ENCODE measurements at regions not wholly inside any gene's neighbourhood (a gene's known extent, or its start where the extent isn't known, plus 50 kb on each side); places are given as distances from the start of the nearest gene placed in this dataset.

DNA sequence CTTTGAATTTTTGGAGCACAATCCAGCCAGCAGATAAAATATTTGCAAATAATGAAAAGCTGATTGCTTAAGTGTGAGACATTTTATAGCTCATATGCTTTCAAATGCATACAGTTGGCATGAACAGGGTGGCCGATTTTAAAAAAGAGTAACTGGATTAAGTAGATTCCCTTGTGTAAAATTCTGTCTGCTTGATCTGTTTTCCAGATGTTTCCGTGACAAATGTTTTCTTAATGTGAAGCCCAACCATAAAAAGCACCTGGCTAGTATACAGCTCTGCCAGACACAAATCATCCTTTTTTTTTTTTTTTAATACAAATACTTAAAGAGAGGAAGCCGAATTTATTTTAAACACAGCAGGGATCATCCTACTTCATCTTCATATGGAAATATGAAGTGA lies 440.7 kb downstream of the CCER1 start:
- H3K4me3 ChIP-seq: no peak overlapping the region

DNA sequence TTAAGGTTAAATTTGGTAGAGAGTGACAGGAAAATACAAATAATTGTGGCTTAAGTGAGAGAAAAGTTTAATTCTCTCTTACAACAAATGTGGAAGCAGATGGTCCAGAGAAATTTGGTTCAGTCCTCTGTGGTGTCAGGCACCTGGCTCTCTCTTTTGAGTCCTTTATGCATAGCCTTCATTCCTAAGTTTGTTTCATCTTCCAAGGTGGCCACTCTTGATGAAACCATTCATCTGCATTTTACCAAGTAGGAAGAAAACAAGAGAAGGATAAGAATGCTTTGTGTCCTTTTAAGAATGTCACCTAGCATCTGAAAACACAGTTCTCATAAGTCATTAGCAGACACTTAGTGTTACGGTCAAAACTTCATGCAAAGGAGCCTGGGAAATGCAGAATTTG lies 442.5 kb downstream of the CCER1 start:
- 91 to 94% methylated on average over 1 of the region's 1 CpG for WGBS, 2 donors
- ATAC-seq (ENCODE audit: insufficient read depth, low FRiP score) (no peak), DNase-seq (no peak)
- Histone ChIP-seq H3K9ac (ENCODE audit: insufficient read depth in 1 of 2, low read length in 2 of 2) (no peak overlapping the region), H3K27ac (ENCODE audit: low read depth in 1 of 2, low read length in 1 of 2) (no peak overlapping the region), H3K27me3 (ENCODE audit: control insufficient read depth in 3 of 3, insufficient read depth in 3 of 3, low read length in 2 of 3) (no peaks in the 10 kb centered on the region), H3K4me3 (no peak overlapping the region), H3K36me3 (ENCODE audit: control insufficient read depth in 4 of 4, insufficient read depth in 4 of 4, low read length in 4 of 4) (no peaks in the 10 kb centered on the region), H3K9me3 (ENCODE audit: control insufficient read depth in 4 of 4, insufficient read depth in 3 of 4, low read length in 3 of 4) (no peaks in the 10 kb centered on the region), H3K4me1 (ENCODE audit: control insufficient read depth in 5 of 5, insufficient read depth in 5 of 5, low read length in 5 of 5) (peaks cover 0 to 20% (median 0%) of the 10 kb centered on the region in 5 donors)
- TF ChIP-seq, protein P1, sequence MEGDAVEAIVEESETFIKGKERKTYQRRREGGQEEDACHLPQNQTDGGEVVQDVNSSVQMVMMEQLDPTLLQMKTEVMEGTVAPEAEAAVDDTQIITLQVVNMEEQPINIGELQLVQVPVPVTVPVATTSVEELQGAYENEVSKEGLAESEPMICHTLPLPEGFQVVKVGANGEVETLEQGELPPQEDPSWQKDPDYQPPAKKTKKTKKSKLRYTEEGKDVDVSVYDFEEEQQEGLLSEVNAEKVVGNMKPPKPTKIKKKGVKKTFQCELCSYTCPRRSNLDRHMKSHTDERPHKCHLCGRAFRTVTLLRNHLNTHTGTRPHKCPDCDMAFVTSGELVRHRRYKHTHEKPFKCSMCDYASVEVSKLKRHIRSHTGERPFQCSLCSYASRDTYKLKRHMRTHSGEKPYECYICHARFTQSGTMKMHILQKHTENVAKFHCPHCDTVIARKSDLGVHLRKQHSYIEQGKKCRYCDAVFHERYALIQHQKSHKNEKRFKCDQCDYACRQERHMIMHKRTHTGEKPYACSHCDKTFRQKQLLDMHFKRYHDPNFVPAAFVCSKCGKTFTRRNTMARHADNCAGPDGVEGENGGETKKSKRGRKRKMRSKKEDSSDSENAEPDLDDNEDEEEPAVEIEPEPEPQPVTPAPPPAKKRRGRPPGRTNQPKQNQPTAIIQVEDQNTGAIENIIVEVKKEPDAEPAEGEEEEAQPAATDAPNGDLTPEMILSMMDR (IDR thresholded peaks at IDR 0.05; ENCODE audit: control extremely low read depth, extremely low read depth): no peak

More for the DNA sequence above, 440.7 kb downstream of the CCER1 start:
- Histone ChIP-seq H3K9ac (ENCODE audit: insufficient read depth in 1 of 2, low read length in 2 of 2) (no peak overlapping the region), H3K36me3 (ENCODE audit: control insufficient read depth in 4 of 4, insufficient read depth in 4 of 4, low read length in 4 of 4) (no peaks in the 10 kb centered on the region), H3K9me3 (ENCODE audit: control insufficient read depth in 4 of 4, insufficient read depth in 3 of 4, low read length in 3 of 4) (no peaks in the 10 kb centered on the region), H3K4me1 (ENCODE audit: control insufficient read depth in 5 of 5, insufficient read depth in 5 of 5, low read length in 5 of 5) (peaks cover 0 to 20% (median 0%) of the 10 kb centered on the region in 5 donors), H3K27ac (ENCODE audit: low read depth in 1 of 2, low read length in 1 of 2) (no peak overlapping the region), H3K27me3 (ENCODE audit: control insufficient read depth in 3 of 3, insufficient read depth in 3 of 3, low read length in 2 of 3) (no peaks in the 10 kb centered on the region)
- peak; percentile 11 to 83 (median 80) for DNase-seq
- TF ChIP-seq, protein P1 (IDR thresholded peaks at IDR 0.05; ENCODE audit: control extremely low read depth, extremely low read depth): no peak
- no peak for ATAC-seq (ENCODE audit: insufficient read depth, low FRiP score)
- WGBS, 2 donors: 52 to 70% methylated on average over 3 of the region's 3 CpGs

DNA sequence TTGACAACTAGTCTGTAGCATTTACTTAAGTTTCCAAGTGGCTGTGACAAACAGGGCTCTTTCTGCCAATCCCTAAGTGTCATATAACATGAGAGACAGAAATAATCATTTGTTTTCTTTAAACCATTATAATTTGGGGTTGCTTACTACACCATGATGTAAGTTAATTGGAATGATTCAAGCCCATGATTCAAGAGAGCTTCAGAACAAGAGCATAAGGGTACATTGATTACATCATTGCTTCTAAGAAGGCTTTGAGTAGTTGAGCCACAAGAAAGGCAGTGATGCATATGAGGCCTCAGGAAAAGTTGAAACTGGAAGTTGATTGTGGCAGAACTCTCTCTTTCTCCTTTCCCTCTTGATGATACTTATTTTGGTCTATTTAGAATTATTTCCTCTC lies 444.0 kb downstream of the CCER1 start:
- DNase-seq (no peak), ATAC-seq (ENCODE audit: insufficient read depth, low FRiP score) (no peak)
- Histone ChIP-seq H3K9ac (ENCODE audit: insufficient read depth in 1 of 2, low read length in 2 of 2) (no peak overlapping the region), H3K4me3 (no peak overlapping the region), H3K36me3 (ENCODE audit: control insufficient read depth in 4 of 4, insufficient read depth in 4 of 4, low read length in 4 of 4) (no peaks in the 10 kb centered on the region), H3K4me1 (ENCODE audit: control insufficient read depth in 5 of 5, insufficient read depth in 5 of 5, low read length in 5 of 5) (peaks cover 0 to 20% (median 0%) of the 10 kb centered on the region in 5 donors), H3K27me3 (ENCODE audit: control insufficient read depth in 3 of 3, insufficient read depth in 3 of 3, low read length in 2 of 3) (no peaks in the 10 kb centered on the region), H3K27ac (ENCODE audit: low read depth in 1 of 2, low read length in 1 of 2) (no peak overlapping the region), H3K9me3 (ENCODE audit: control insufficient read depth in 4 of 4, insufficient read depth in 3 of 4, low read length in 3 of 4) (no peaks in the 10 kb centered on the region)
- TF ChIP-seq, protein P1 (IDR thresholded peaks at IDR 0.05; ENCODE audit: control extremely low read depth, extremely low read depth): no peak

DNA sequence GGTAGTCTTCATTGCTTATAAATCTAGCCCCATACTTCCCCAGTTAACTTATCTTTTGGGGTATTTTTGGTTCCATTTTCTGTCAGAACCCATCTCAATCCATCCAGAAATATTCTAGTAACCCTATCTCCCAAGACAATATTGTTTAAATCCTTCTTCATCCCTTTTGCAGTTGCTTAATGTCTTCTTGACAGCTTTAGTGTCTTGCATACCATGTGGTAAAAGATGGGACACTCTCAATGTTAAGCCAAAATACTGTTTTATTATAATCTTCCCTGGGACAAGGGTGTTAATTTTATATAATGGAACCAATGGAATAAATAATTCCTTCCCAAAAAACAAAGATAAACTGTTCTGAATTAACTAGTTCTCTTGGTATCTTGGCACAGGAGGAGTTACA lies 450.2 kb downstream of the CCER1 start:
- Histone ChIP-seq H3K9me3 (ENCODE audit: control insufficient read depth in 4 of 4, insufficient read depth in 3 of 4, low read length in 3 of 4) (peaks cover 0 to 4% (median 1%) of the 10 kb centered on the region in 4 donors), H3K4me1 (ENCODE audit: control insufficient read depth in 5 of 5, insufficient read depth in 5 of 5, low read length in 5 of 5) (no peaks in the 10 kb centered on the region), H3K9ac (ENCODE audit: insufficient read depth in 1 of 2, low read length in 2 of 2) (no peak overlapping the region), H3K27ac (ENCODE audit: low read depth in 1 of 2, low read length in 1 of 2) (no peak overlapping the region), H3K27me3 (ENCODE audit: control insufficient read depth in 3 of 3, insufficient read depth in 3 of 3, low read length in 2 of 3) (no peaks in the 10 kb centered on the region), H3K36me3 (ENCODE audit: control insufficient read depth in 4 of 4, insufficient read depth in 4 of 4, low read length in 4 of 4) (no peaks in the 10 kb centered on the region), H3K4me3 (no peak overlapping the region)
- DNase-seq (no peak), ATAC-seq (ENCODE audit: insufficient read depth, low FRiP score) (no peak)
- TF ChIP-seq, protein P1 (IDR thresholded peaks at IDR 0.05; ENCODE audit: control extremely low read depth, extremely low read depth): no peak

All from lung (tissue), 11 donors.